ENCODE measurements at regions not wholly inside any gene's neighbourhood (a gene's known extent, or its start where the extent isn't known, plus 50 kb on each side); places are given as distances from the start of the nearest gene placed in this dataset.

DNA sequence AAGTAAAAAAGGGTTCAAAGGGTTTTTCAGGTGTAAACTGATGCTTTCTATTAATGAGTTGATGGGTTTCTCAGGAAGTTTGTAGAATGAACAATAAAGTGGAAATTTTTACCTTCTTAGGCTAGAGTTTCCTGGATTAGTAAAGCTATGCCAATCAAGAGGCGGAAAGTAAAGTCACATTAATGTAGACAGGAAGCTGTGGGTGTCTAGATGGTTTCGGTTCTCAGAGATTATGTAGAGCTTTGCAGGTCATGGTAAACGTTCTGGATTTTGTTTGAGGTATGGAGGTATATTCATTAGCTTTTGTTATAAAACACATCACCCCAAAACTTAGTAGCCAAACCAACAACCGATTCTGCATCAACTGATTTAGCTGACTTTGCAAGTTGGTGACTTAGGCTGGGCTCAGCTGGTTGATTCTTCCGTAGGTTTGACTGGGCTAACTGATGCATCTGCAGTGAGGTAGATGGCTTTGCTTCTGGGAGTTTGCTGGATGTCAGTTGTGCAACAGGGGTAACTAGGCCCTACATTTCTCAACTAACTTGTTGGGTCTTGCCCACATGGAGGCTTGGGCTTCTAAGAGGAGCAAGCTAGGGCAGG, 273.8 kb downstream of the MSX2 start:
- 87 to 100% methylated on average over 2 to 4 of the region's 5 CpGs for WGBS, 2 experiments (ENCODE audit: insufficient coverage in 1 of 2, insufficient read length in 1 of 2)
- H3K9me3 Mint-ChIP-seq, result peaks cover 12% of the 10 kb centered on the region
- H3K4me3 Mint-ChIP-seq, result no peak overlapping the region
- no peak overlapping the region for H3K27ac Mint-ChIP-seq
- DNase-seq, result no peak
- no peak overlapping the region for H3K27ac ChIP-seq (ENCODE audit: low read depth, low read length)
- peaks cover 8% of the 10 kb centered on the region for H3K9me3 ChIP-seq (ENCODE audit: control insufficient read depth, low read length)
- H3K4me1 ChIP-seq (ENCODE audit: control insufficient read depth, insufficient read depth, low read length), result no peaks in the 10 kb centered on the region
- H3K27me3 Mint-ChIP-seq (ENCODE audit: insufficient read depth), result peaks cover 2% of the 10 kb centered on the region
- H3K27me3 ChIP-seq (ENCODE audit: control insufficient read depth, insufficient read depth, low read length, poor library complexity, severe bottlenecking), result peaks cover 24% of the 10 kb centered on the region
- H3K4me3 ChIP-seq (ENCODE audit: low read length), result no peak overlapping the region
- TF ChIP-seq, protein P1, sequence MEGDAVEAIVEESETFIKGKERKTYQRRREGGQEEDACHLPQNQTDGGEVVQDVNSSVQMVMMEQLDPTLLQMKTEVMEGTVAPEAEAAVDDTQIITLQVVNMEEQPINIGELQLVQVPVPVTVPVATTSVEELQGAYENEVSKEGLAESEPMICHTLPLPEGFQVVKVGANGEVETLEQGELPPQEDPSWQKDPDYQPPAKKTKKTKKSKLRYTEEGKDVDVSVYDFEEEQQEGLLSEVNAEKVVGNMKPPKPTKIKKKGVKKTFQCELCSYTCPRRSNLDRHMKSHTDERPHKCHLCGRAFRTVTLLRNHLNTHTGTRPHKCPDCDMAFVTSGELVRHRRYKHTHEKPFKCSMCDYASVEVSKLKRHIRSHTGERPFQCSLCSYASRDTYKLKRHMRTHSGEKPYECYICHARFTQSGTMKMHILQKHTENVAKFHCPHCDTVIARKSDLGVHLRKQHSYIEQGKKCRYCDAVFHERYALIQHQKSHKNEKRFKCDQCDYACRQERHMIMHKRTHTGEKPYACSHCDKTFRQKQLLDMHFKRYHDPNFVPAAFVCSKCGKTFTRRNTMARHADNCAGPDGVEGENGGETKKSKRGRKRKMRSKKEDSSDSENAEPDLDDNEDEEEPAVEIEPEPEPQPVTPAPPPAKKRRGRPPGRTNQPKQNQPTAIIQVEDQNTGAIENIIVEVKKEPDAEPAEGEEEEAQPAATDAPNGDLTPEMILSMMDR (conservative IDR thresholded peaks at IDR 0.05), result no peak
- no peaks in the 10 kb centered on the region for H3K36me3 Mint-ChIP-seq (ENCODE audit: low read depth)
- H3K9ac ChIP-seq (ENCODE audit: extremely low read depth, low read length, poor library complexity, severe bottlenecking), result no peak overlapping the region
- no peaks in the 10 kb centered on the region for H3K36me3 ChIP-seq (ENCODE audit: control insufficient read depth, insufficient read depth, low read length)
- peaks cover 6% of the 10 kb centered on the region for H3K4me1 Mint-ChIP-seq

DNA sequence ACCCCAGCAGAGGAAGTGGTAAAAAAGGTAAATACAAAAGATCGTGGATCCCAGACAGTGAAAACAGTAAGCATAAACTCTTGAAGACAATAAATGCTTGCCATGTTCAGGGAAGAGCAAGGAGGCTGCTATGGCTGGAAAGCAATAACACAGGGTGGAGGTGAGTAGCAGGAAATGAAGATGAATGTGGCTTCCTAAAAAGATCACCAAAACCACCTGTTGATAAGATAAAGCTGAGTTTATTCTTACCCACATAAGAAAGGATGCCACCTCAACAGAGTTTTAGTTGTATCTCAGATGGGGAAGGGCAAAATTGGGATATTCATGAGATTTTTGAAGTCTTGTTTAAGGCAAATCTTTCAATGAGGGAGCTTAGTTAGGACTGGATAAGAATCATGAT, 273.3 kb downstream of the MSX2 start:
- no peak for DNase-seq
- TF ChIP-seq, protein P1 (conservative IDR thresholded peaks at IDR 0.05), result no peak
- Mint-ChIP-seq H3K27me3 (ENCODE audit: insufficient read depth) (peaks cover 2% of the 10 kb centered on the region), H3K36me3 (ENCODE audit: low read depth) (no peaks in the 10 kb centered on the region), H3K9me3 (peaks cover 12% of the 10 kb centered on the region), H3K4me1 (peaks cover 6% of the 10 kb centered on the region), H3K4me3 (no peak overlapping the region), H3K27ac (no peak overlapping the region)
- Histone ChIP-seq H3K27ac (ENCODE audit: low read depth, low read length) (no peak overlapping the region), H3K36me3 (ENCODE audit: control insufficient read depth, insufficient read depth, low read length) (no peaks in the 10 kb centered on the region), H3K27me3 (ENCODE audit: control insufficient read depth, insufficient read depth, low read length, poor library complexity, severe bottlenecking) (peaks cover 24% of the 10 kb centered on the region), H3K4me3 (ENCODE audit: low read length) (no peak overlapping the region), H3K9ac (ENCODE audit: extremely low read depth, low read length, poor library complexity, severe bottlenecking) (no peak overlapping the region), H3K9me3 (ENCODE audit: control insufficient read depth, low read length) (peaks cover 8% of the 10 kb centered on the region), H3K4me1 (ENCODE audit: control insufficient read depth, insufficient read depth, low read length) (no peaks in the 10 kb centered on the region)
- WGBS, 2 experiments (ENCODE audit: insufficient coverage in 1 of 2, insufficient read length in 1 of 2), result 88 to 100% methylated on average over 1 of the region's 1 CpG

DNA sequence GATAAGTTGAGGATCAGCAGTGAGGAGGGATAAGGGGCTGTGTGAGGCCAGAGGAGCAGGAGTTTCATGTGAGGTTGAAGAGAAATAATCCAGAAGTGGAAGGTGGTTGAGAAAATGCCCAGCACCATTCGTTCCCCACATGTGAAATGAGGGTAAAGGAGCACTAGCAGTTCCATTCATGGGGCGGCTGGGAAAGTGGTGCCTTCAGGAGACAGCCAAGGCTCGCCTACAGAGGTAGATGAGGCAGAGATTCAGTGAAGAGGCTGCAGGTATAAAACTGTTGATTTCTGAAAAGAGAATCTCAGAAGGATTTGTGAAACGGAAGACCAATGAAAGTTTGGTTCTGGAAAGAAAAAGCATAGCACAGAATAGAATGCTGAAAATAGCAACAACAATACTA, 272.6 kb downstream of the MSX2 start:
- Mint-ChIP-seq H3K4me3 (no peak overlapping the region), H3K9me3 (peaks cover 12% of the 10 kb centered on the region), H3K27me3 (ENCODE audit: insufficient read depth) (peaks cover 2% of the 10 kb centered on the region), H3K4me1 (peaks cover 6% of the 10 kb centered on the region), H3K36me3 (ENCODE audit: low read depth) (no peaks in the 10 kb centered on the region), H3K27ac (no peak overlapping the region)
- no peak overlapping the region for H3K27ac ChIP-seq (ENCODE audit: low read depth, low read length)
- no peak overlapping the region for H3K9ac ChIP-seq (ENCODE audit: extremely low read depth, low read length, poor library complexity, severe bottlenecking)
- peaks cover 24% of the 10 kb centered on the region for H3K27me3 ChIP-seq (ENCODE audit: control insufficient read depth, insufficient read depth, low read length, poor library complexity, severe bottlenecking)
- TF ChIP-seq, protein P1 (conservative IDR thresholded peaks at IDR 0.05), result no peak
- DNase-seq, result no peak
- H3K9me3 ChIP-seq (ENCODE audit: control insufficient read depth, low read length), result peaks cover 8% of the 10 kb centered on the region
- WGBS, 2 experiments (ENCODE audit: insufficient coverage in 1 of 2, insufficient read length in 1 of 2), result 81 to 90% methylated on average over 3 to 4 of the region's 4 CpGs
- no peaks in the 10 kb centered on the region for H3K36me3 ChIP-seq (ENCODE audit: control insufficient read depth, insufficient read depth, low read length)
- no peaks in the 10 kb centered on the region for H3K4me1 ChIP-seq (ENCODE audit: control insufficient read depth, insufficient read depth, low read length)
- H3K4me3 ChIP-seq (ENCODE audit: low read length), result no peak overlapping the region

Measured in endodermal cell (in vitro differentiated cells).